ENCODE measurements at regions not wholly inside any gene's neighbourhood (a gene's known extent, or its start where the extent isn't known, plus 50 kb on each side); places are given as distances from the start of the nearest gene placed in this dataset.
A peak's percentile ranks its signal among the peaks of the same experiment; 100 is the strongest.

DNA sequence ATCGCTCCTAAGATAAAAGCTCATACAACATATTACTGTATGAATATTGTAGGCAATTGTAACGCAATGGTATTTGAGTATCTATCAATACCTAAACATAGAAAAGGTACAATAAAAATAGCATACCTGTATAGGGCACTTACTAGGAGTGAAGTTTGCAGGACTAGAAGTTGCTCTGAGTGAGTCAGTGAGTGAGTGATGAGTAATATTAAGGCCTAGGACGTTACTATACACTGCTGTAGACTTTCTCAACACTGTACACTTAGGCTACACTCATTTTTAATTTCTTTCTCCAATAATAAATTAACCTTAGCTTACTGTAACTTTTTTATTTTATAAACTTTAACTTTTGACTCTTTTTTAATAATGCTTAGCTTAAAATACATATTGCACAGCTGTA is 546.9 kb downstream of the HACE1 start:
- Histone ChIP-seq H3K27me3 (no peaks in the 10 kb centered on the region), H3K4me1 (no peaks in the 10 kb centered on the region), H3K36me3 (no peaks in the 10 kb centered on the region), H3K9me3 (no peaks in the 10 kb centered on the region), H3K4me3 (no peak overlapping the region), H3K27ac (no peak overlapping the region)
- DNase-seq, result no peak
- no peak for ATAC-seq
- intact Hi-C loops (cut with DNase I), result no loop called here
- TF ChIP-seq, protein P1, sequence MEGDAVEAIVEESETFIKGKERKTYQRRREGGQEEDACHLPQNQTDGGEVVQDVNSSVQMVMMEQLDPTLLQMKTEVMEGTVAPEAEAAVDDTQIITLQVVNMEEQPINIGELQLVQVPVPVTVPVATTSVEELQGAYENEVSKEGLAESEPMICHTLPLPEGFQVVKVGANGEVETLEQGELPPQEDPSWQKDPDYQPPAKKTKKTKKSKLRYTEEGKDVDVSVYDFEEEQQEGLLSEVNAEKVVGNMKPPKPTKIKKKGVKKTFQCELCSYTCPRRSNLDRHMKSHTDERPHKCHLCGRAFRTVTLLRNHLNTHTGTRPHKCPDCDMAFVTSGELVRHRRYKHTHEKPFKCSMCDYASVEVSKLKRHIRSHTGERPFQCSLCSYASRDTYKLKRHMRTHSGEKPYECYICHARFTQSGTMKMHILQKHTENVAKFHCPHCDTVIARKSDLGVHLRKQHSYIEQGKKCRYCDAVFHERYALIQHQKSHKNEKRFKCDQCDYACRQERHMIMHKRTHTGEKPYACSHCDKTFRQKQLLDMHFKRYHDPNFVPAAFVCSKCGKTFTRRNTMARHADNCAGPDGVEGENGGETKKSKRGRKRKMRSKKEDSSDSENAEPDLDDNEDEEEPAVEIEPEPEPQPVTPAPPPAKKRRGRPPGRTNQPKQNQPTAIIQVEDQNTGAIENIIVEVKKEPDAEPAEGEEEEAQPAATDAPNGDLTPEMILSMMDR (IDR thresholded peaks at IDR 0.05), result no peak

GRCh38 chr6:104306211-104306610 is 553.5 kb downstream of the HACE1 start:
- intact Hi-C loops (cut with DNase I), result no loop called here
- Histone ChIP-seq H3K27ac (no peak overlapping the region), H3K9me3 (no peaks in the 10 kb centered on the region), H3K4me3 (no peak overlapping the region), H3K4me1 (no peaks in the 10 kb centered on the region), H3K27me3 (no peaks in the 10 kb centered on the region), H3K36me3 (no peaks in the 10 kb centered on the region)
- DNase-seq, result no peak
- ATAC-seq, result no peak
- TF ChIP-seq, protein P1 (IDR thresholded peaks at IDR 0.05), result no peak

GRCh38 chr6:104305206-104305605 is 554.5 kb downstream of the HACE1 start:
- TF ChIP-seq, protein P1 (IDR thresholded peaks at IDR 0.05), result no peak
- ATAC-seq (no peak), DNase-seq (no peak)
- Histone ChIP-seq H3K4me1 (no peaks in the 10 kb centered on the region), H3K27me3 (no peaks in the 10 kb centered on the region), H3K9me3 (no peaks in the 10 kb centered on the region), H3K4me3 (no peak overlapping the region), H3K27ac (no peak overlapping the region), H3K36me3 (no peaks in the 10 kb centered on the region)
- intact Hi-C loops (cut with DNase I), result no loop called here

DNA sequence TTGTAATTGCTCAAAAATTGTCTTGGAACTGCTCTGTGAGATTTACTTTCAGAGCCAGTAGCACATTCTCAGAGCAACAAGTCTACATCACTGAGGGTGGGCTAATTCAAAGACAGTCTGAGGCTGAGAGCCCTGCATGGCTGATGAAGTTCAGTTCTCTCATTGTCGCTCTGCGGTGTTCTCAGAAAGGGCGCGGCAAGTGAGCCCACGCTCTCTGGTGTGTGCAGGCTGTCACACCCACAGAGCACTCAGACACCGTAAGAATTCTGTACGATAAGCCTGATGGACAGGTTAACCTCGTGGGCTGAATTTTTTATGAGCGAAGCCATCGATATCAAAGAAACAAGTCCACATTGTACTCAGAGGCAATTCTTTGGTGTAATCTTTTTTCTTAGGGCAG is 557.8 kb downstream of the HACE1 start:
- H3K27ac ChIP-seq, result no peak overlapping the region
- H3K27me3 ChIP-seq, result no peaks in the 10 kb centered on the region
- DNase-seq (no peak), ATAC-seq (peak; percentile 50)
- no peaks in the 10 kb centered on the region for H3K36me3 ChIP-seq
- H3K4me1 ChIP-seq, result no peaks in the 10 kb centered on the region
- intact Hi-C loops (cut with DNase I), result no loop called here
- no peak overlapping the region for H3K4me3 ChIP-seq
- TF ChIP-seq, protein P1 (IDR thresholded peaks at IDR 0.05), result no peak
- no peaks in the 10 kb centered on the region for H3K9me3 ChIP-seq

GRCh38 chr6:104286641-104287040 is 573.1 kb downstream of the HACE1 start:
- Histone ChIP-seq H3K27ac (no peak overlapping the region), H3K27me3 (no peaks in the 10 kb centered on the region), H3K36me3 (no peaks in the 10 kb centered on the region), H3K4me3 (no peak overlapping the region), H3K9me3 (no peaks in the 10 kb centered on the region), H3K4me1 (peaks cover 0 to 3% of the 10 kb centered on the region in 2 donors)
- TF ChIP-seq, protein P1 (IDR thresholded peaks at IDR 0.05), result no peak
- intact Hi-C loops (cut with DNase I), result no loop called here
- no peak for DNase-seq
- ATAC-seq, result no peak

All from left lung (tissue), 4 donors.